Esophagus squamous epithelium (tissue), 5 donors: ENCODE measurements at regions not wholly inside any gene's neighbourhood (a gene's known extent, or its start where the extent isn't known, plus 50 kb on each side); places are given as distances from the start of the nearest gene placed in this dataset.
"Not testable (repeated sequence)": the region's sequence is repeated elsewhere in the genome, so short reads cannot be mapped to it uniquely, and the experiment has no call there.

Source experiments
- DNase-seq: peaks from one replicate; lab custom pipeline; 2025; lab: John Stamatoyannopoulos, UW
- H3K27ac ChIP-seq, 4 donors: fragments of 200-600 bp; sonication (generic); one replicate each; pipeline ENCODE4 v1.5.1; 2016 to 2019; ENCODE audit warnings: mild to moderate bottlenecking in 1 of 4
- H3K27me3 ChIP-seq, 4 donors: fragments of 200-600 bp; sonication (generic); 1 replicate in 3 of 4; 2 replicates in 1 of 4; pipeline versions ENCODE4 v1.5.1 to v1.6.0; 2017 to 2021; ENCODE audit warnings: antibody characterized with exemption in 1 of 4
- H3K36me3 ChIP-seq, 3 donors: fragments of 200-600 bp; sonication (generic); one replicate each; pipeline ENCODE4 v1.5.1; 2016 to 2019
- H3K4me1 ChIP-seq, 3 donors: fragments of 200-600 bp; sonication (generic); one replicate each; pipeline ENCODE4 v1.5.1; 2017 to 2019
- H3K4me3 ChIP-seq, 4 donors: fragments of 200-600 bp; sonication (generic); 1 replicate in 3 of 4; 2 replicates in 1 of 4; pipeline ENCODE4 v1.5.1; 2016 to 2019; ENCODE audit warnings: mild to moderate bottlenecking in 2 of 4, moderate library complexity in 1 of 4
- H3K9me3 ChIP-seq, 3 donors: fragments of 200-600 bp; sonication (generic); one replicate each; pipeline ENCODE4 v1.5.1; 2016 to 2019
- POLR2A ChIP-seq, 4 donors: fragments of 450-650 bp; IDR thresholded peaks; one replicate each; pipeline ENCODE4 v1.6.1; 2017; ENCODE audit warnings: antibody characterized with exemption in 4 of 4, mild to moderate bottlenecking in 4 of 4, moderate library complexity in 3 of 4
- WGBS, 2 donors: methylation state at CpG; one replicate each; pipeline ENCODE4 v1.1.5; 2018; 5-methylcytosine and 5-hydroxymethylcytosine counted together
- intact Hi-C: fragments of 100-400 bp; cut with DNase I; formaldehyde crosslinking; loops from one replicate; pipeline ENCODE4 v1.15.0; 2022
- TF ChIP-seq, protein P1 (sequence below), 6 experiments: fragments of 450-650 bp in 4 of 6; fragments of 200-600 bp in 2 of 6; sonication (generic) in 2 of 6; IDR thresholded peaks; one replicate each; pipeline ENCODE4 v1.5.1; 2016 to 2019; ENCODE audit warnings: antibody characterized with exemption in 6 of 6, mild to moderate bottlenecking in 4 of 6, moderate library complexity in 4 of 6
- donor health status: DM: yes; HTN: yes; CAD: no.

GRCh38 chr7:112579388-112579787, 98.6 kb downstream of the LSMEM1 start:
- Histone ChIP-seq H3K4me1 (no peaks in the 10 kb centered on the region), H3K27me3 (no peaks in the 10 kb centered on the region), H3K36me3 (no peaks in the 10 kb centered on the region), H3K27ac (no peak overlapping the region), H3K4me3 (no peak overlapping the region), H3K9me3 (no peaks in the 10 kb centered on the region)
- no peak for DNase-seq
- intact Hi-C loops, result no loop called here
- 85 to 93% methylated on average over 4 of the region's 4 CpGs for WGBS, 2 donors
- no peak for TF ChIP-seq POLR2A (IDR thresholded peaks at IDR 0.05)
- TF ChIP-seq, protein P1, sequence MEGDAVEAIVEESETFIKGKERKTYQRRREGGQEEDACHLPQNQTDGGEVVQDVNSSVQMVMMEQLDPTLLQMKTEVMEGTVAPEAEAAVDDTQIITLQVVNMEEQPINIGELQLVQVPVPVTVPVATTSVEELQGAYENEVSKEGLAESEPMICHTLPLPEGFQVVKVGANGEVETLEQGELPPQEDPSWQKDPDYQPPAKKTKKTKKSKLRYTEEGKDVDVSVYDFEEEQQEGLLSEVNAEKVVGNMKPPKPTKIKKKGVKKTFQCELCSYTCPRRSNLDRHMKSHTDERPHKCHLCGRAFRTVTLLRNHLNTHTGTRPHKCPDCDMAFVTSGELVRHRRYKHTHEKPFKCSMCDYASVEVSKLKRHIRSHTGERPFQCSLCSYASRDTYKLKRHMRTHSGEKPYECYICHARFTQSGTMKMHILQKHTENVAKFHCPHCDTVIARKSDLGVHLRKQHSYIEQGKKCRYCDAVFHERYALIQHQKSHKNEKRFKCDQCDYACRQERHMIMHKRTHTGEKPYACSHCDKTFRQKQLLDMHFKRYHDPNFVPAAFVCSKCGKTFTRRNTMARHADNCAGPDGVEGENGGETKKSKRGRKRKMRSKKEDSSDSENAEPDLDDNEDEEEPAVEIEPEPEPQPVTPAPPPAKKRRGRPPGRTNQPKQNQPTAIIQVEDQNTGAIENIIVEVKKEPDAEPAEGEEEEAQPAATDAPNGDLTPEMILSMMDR (IDR thresholded peaks at IDR 0.05), result no peak

- no peaks in the 10 kb centered on the region for H3K36me3 ChIP-seq
- H3K4me3 ChIP-seq, result no peak overlapping the region
- no peak overlapping the region for H3K27ac ChIP-seq
- 88 to 89% methylated on average over 5 of the region's 5 CpGs for WGBS, 2 donors
- TF ChIP-seq, protein P1 (IDR thresholded peaks at IDR 0.05), result no peak
- no peak for TF ChIP-seq POLR2A (IDR thresholded peaks at IDR 0.05)
- no peaks in the 10 kb centered on the region for H3K9me3 ChIP-seq
- no peak for DNase-seq
- intact Hi-C loops, result no loop called here
- no peaks in the 10 kb centered on the region for H3K4me1 ChIP-seq
- no peaks in the 10 kb centered on the region for H3K27me3 ChIP-seq
Observed at GRCh38 chr7:112580717-112581435, 100.1 kb downstream of the LSMEM1 start.

DNA sequence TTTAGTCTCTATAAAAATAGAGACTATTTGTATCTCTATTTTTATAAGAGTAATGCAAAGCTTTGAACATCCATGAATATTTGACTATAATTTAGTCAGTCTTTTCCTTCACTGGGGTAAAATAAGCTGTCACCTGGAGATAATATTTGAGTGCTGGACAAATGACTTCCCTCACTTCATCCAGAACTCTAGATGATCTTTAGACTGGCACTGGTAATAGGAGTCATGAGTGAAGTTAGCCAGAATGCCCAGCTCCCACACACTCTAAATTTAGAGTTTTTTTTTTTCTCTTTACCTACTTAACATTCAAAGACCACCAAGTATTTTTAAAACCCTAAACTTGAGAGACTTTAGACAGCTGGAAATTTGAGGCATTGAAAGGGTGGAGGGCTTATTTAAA, 100.7 kb downstream of the LSMEM1 start:
- TF ChIP-seq, protein P1 (IDR thresholded peaks at IDR 0.05), result no peak
- no peak for TF ChIP-seq POLR2A (IDR thresholded peaks at IDR 0.05)
- Histone ChIP-seq H3K4me3 (no peak overlapping the region), H3K9me3 (no peaks in the 10 kb centered on the region)

DNA sequence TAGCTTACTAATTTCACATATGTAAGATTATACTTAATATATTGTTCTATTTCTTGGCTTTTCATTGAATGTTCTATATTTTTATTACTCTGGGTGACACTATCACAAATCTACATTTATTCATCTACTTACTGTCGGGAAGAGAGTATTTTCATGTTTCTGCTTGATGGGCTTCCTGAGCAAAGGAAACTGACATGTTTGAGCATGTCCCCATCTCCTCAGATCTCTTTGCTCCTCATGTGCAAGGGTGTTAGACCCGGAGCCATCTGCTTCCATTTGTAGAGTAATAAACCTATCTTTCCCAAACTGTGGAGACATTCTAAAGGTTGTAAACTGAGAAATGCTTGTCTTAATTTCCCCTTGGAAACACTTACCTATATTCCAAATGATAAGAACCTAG, 103.5 kb downstream of the LSMEM1 start:
- no peak overlapping the region for H3K27ac ChIP-seq
- DNase-seq, result no peak
- no peak overlapping the region for H3K4me3 ChIP-seq
- H3K27me3 ChIP-seq, result peaks cover 0 to 6% (median 0%) of the 10 kb centered on the region in 4 donors
- WGBS, 2 donors, result 34% methylated on average over 2 of the region's 2 CpGs
- H3K4me1 ChIP-seq, result no peaks in the 10 kb centered on the region
- no peaks in the 10 kb centered on the region for H3K36me3 ChIP-seq
- TF ChIP-seq, protein P1 (IDR thresholded peaks at IDR 0.05), result no peak
- no peak for TF ChIP-seq POLR2A (IDR thresholded peaks at IDR 0.05)
- intact Hi-C loops, result no loop called here
- H3K9me3 ChIP-seq, result no peaks in the 10 kb centered on the region

More for the DNA sequence above, 100.7 kb downstream of the LSMEM1 start:
- Histone ChIP-seq H3K4me1 (no peaks in the 10 kb centered on the region), H3K36me3 (no peaks in the 10 kb centered on the region), H3K27me3 (no peaks in the 10 kb centered on the region), H3K27ac (no peak overlapping the region)
- intact Hi-C loops, result no loop called here
- no peak for DNase-seq

DNA sequence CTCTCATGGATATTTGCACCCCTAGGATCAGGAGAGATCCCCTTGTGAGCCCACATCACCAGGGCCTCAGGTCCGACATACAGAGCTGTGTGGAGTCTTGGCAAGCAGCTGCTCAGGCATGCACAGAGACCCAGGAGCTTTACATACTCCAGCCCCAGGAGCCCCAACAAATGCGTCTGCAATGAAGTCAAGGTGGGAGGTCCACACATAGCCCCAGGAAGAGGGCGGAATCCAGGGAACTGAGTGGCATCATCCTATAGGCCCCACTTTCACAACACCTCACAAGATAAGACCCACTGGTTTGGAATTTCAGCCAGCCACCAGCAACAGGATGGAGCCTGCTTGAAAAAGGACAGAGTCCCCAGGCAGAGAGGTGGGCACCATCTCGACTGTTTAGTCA, 106.7 kb downstream of the LSMEM1 start:
- Histone ChIP-seq H3K27me3 (peaks cover 0 to 6% (median 0%) of the 10 kb centered on the region in 4 donors), H3K4me1 (no peaks in the 10 kb centered on the region), H3K36me3 (no peaks in the 10 kb centered on the region), H3K4me3 (no peak overlapping the region), H3K27ac (no peak overlapping the region), H3K9me3 (no peaks in the 10 kb centered on the region)
- no peak for DNase-seq
- intact Hi-C loops, result no loop called here
- WGBS, 2 donors, result 85 to 100% methylated on average over 1 to 4 of the region's 4 CpGs
- TF ChIP-seq, protein P1 (IDR thresholded peaks at IDR 0.05), result no peak
- no peak for TF ChIP-seq POLR2A (IDR thresholded peaks at IDR 0.05)

- H3K36me3 ChIP-seq, DNase-seq, H3K4me3 ChIP-seq, H3K4me1 ChIP-seq, H3K27me3 ChIP-seq, H3K9me3 ChIP-seq, H3K27ac ChIP-seq, intact Hi-C loops: not testable (repeated sequence)
- 64 to 70% methylated on average over 3 to 4 of the region's 4 CpGs for WGBS, 2 donors
Observed at GRCh38 chr7:112592565-112593263, 111.9 kb downstream of the LSMEM1 start.
